HUES6 (cell line): ENCODE measurements at regions not wholly inside any gene's neighbourhood (a gene's known extent, or its start where the extent isn't known, plus 50 kb on each side); places are given as distances from the start of the nearest gene placed in this dataset.

Experiments used
- H3K27ac ChIP-seq: 2 replicates; pipeline ENCODE4 v1.7.0; 2013; ENCODE audit warnings: low read depth, mild to moderate bottlenecking, low read length, inconsistent platforms
- H3K27me3 ChIP-seq: 2 replicates; pipeline ENCODE4 v1.6.1; 2013; ENCODE audit warnings: low read length; ENCODE audit not compliant: control insufficient read depth, insufficient read depth
- H3K36me3 ChIP-seq: 2 replicates; pipeline ENCODE4 v1.6.1; 2013; ENCODE audit warnings: low read length; ENCODE audit not compliant: control insufficient read depth, insufficient read depth
- H3K4me1 ChIP-seq: 2 replicates; pipeline ENCODE4 v1.6.1; 2013; ENCODE audit warnings: low read length; ENCODE audit not compliant: control insufficient read depth, insufficient read depth
- H3K4me3 ChIP-seq: 2 replicates; pipeline ENCODE4 v1.5.1; 2013; ENCODE audit warnings: low read depth, low read length
- H3K9ac ChIP-seq: one replicate; pipeline ENCODE4 v1.6.1; 2013; ENCODE audit warnings: mild to moderate bottlenecking, low read length
- H3K9me3 ChIP-seq: 2 replicates; pipeline ENCODE4 v1.6.1; 2013; ENCODE audit warnings: low read depth, low read length; ENCODE audit not compliant: control insufficient read depth, insufficient read depth

- H3K27ac ChIP-seq: no peak overlapping the region
- H3K27me3 ChIP-seq: no peaks in the 10 kb centered on the region
- no peaks in the 10 kb centered on the region for H3K9me3 ChIP-seq
- H3K4me3 ChIP-seq: no peak overlapping the region
- H3K9ac ChIP-seq: no peak overlapping the region
- peaks cover 11% of the 10 kb centered on the region; the same call in 1 of the 2 replicates for H3K4me1 ChIP-seq
- no peaks in the 10 kb centered on the region for H3K36me3 ChIP-seq
Observed at GRCh38 chr9:27625751-27626150, 52.5 kb upstream of the C9orf72 start.

GRCh38 chr9:27626244-27627187 lies 53.2 kb upstream of the C9orf72 start:
- H3K4me1 ChIP-seq: peaks cover 11% of the 10 kb centered on the region; the same call in 1 of the 2 replicates

GRCh38 chr9:27627188-27627564 lies 53.9 kb upstream of the C9orf72 start:
- Histone ChIP-seq H3K36me3 (no peaks in the 10 kb centered on the region), H3K27ac (no peak overlapping the region), H3K9ac (no peak overlapping the region), H3K4me3 (no peak overlapping the region), H3K9me3 (no peaks in the 10 kb centered on the region), H3K4me1 (peaks cover 11% of the 10 kb centered on the region; the same call in 1 of the 2 replicates), H3K27me3 (no peaks in the 10 kb centered on the region)

More at GRCh38 chr9:27626244-27627187, 53.2 kb upstream of the C9orf72 start:
- Histone ChIP-seq H3K9me3 (no peaks in the 10 kb centered on the region), H3K27me3 (no peaks in the 10 kb centered on the region), H3K27ac (no peak overlapping the region), H3K9ac (no peak overlapping the region), H3K36me3 (no peaks in the 10 kb centered on the region), H3K4me3 (no peak overlapping the region)

GRCh38 chr9:27628311-27628710 lies 55.0 kb upstream of the C9orf72 start:
- no peaks in the 10 kb centered on the region for H3K9me3 ChIP-seq
- H3K4me3 ChIP-seq: no peak overlapping the region
- H3K9ac ChIP-seq: no peak overlapping the region

GRCh38 chr9:27629425-27629824 lies 56.1 kb upstream of the C9orf72 start:
- Histone ChIP-seq H3K36me3 (no peaks in the 10 kb centered on the region), H3K27me3 (no peaks in the 10 kb centered on the region), H3K4me3 (no peak overlapping the region), H3K9ac (no peak overlapping the region), H3K27ac (no peak overlapping the region), H3K4me1 (peaks cover 11% of the 10 kb centered on the region; the same call in 1 of the 2 replicates), H3K9me3 (no peaks in the 10 kb centered on the region)

More at GRCh38 chr9:27628311-27628710, 55.0 kb upstream of the C9orf72 start:
- Histone ChIP-seq H3K27me3 (no peaks in the 10 kb centered on the region), H3K36me3 (no peaks in the 10 kb centered on the region), H3K4me1 (peaks cover 11% of the 10 kb centered on the region; the same call in 1 of the 2 replicates), H3K27ac (no peak overlapping the region)

- H3K36me3 ChIP-seq: no peaks in the 10 kb centered on the region
- no peaks in the 10 kb centered on the region for H3K9me3 ChIP-seq
- no peak overlapping the region for H3K27ac ChIP-seq
- no peak overlapping the region for H3K9ac ChIP-seq
- peaks cover 4% of the 10 kb centered on the region; the same call in 1 of the 2 replicates for H3K4me1 ChIP-seq
- H3K27me3 ChIP-seq: no peaks in the 10 kb centered on the region
- no peak overlapping the region for H3K4me3 ChIP-seq
Observed at GRCh38 chr9:27632254-27632653, 59.0 kb upstream of the C9orf72 start.

- H3K27me3 ChIP-seq: no peaks in the 10 kb centered on the region
- no peaks in the 10 kb centered on the region for H3K9me3 ChIP-seq
- no peaks in the 10 kb centered on the region for H3K4me1 ChIP-seq
- no peak overlapping the region for H3K9ac ChIP-seq
- no peak overlapping the region for H3K27ac ChIP-seq
- no peak overlapping the region for H3K4me3 ChIP-seq
- no peaks in the 10 kb centered on the region for H3K36me3 ChIP-seq
Observed at GRCh38 chr9:27633764-27634163, 60.5 kb upstream of the C9orf72 start.

GRCh38 chr9:27634879-27635278 lies 61.6 kb upstream of the C9orf72 start:
- Histone ChIP-seq H3K4me1 (no peaks in the 10 kb centered on the region), H3K9ac (no peak overlapping the region), H3K27ac (no peak overlapping the region), H3K27me3 (no peaks in the 10 kb centered on the region), H3K4me3 (no peak overlapping the region), H3K9me3 (no peaks in the 10 kb centered on the region), H3K36me3 (no peaks in the 10 kb centered on the region)

- no peaks in the 10 kb centered on the region for H3K9me3 ChIP-seq
- no peak overlapping the region for H3K4me3 ChIP-seq
- no peak overlapping the region for H3K9ac ChIP-seq
- no peaks in the 10 kb centered on the region for H3K36me3 ChIP-seq
- H3K4me1 ChIP-seq: no peaks in the 10 kb centered on the region
- H3K27ac ChIP-seq: no peak overlapping the region
- no peaks in the 10 kb centered on the region for H3K27me3 ChIP-seq
Observed at GRCh38 chr9:27638716-27639115, 65.4 kb upstream of the C9orf72 start.

GRCh38 chr9:27645161-27645840 lies 72.0 kb upstream of the C9orf72 start:
- Histone ChIP-seq H3K9me3 (no peaks in the 10 kb centered on the region), H3K27me3 (no peaks in the 10 kb centered on the region), H3K4me1 (peaks cover 10% of the 10 kb centered on the region), H3K27ac (no peak overlapping the region), H3K9ac (no peak overlapping the region), H3K4me3 (no peak overlapping the region), H3K36me3 (no peaks in the 10 kb centered on the region)

GRCh38 chr9:27653246-27653645 lies 80.0 kb upstream of the C9orf72 start:
- Histone ChIP-seq H3K9me3 (no peaks in the 10 kb centered on the region), H3K27ac (no peak overlapping the region), H3K27me3 (no peaks in the 10 kb centered on the region), H3K9ac (no peak overlapping the region), H3K36me3 (no peaks in the 10 kb centered on the region), H3K4me3 (no peak overlapping the region), H3K4me1 (no peaks in the 10 kb centered on the region)
